Left forelimb (tissue), 1 donor: ENCODE measurements at regions not wholly inside any gene's neighbourhood (a gene's known extent, or its start where the extent isn't known, plus 50 kb on each side); places are given as distances from the start of the nearest gene placed in this dataset.

ENCODE experiments used
- DNase-seq: peaks from one replicate; pipeline ENCODE4 v3.0.0-alpha.2; 2018; ENCODE audit warnings: low spot score

DNA sequence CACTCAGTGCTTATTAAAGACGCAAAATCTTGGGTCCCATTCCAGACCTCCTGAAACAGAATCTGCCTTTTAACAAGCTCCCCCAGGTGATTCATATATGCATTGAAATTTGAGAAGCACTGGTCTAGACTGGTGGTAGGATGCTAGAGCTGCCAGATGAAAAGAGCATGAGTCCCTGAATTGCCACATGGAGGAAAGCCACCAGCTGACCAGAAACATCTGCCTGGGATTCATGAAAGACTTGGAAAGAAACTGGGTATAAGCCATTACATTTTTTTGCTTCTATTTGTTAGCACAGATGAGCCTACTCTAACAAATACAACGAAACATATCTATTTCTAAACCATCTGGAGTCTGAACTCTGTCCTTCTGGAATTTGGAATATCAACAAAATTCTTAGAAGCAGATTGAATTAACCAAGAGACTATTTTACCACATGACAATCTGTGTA is 228.9 kb downstream of the RBM43 start:
- DNase-seq: no peak

DNA sequence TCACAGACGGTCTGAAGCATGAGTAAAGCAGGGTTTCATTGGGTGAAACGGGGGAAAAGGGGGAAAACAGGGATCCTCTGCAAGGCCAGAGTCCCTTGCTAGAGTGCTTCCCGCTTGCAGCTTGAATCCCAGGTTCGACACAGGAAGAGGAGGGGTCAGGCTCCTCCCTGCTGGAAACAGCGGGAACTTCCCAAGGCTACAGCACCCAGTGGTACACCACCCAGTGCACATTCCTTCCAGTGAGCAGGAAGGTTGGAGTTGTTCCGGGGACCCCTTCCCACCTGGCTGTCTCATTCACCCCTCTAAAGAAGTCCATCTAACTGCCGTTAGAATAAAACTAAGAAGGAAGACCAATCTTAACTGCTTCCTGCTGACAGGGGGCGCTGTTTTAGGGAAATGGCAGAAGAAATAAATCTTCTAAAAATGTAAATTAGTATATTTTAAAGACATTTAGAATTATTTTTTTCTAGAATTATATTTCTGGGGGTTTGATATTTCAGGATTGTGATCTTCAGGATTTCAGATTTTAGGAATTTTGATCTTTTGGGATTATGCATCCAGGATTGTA is 230.9 kb downstream of the RBM43 start:
- DNase-seq: no peak

DNA sequence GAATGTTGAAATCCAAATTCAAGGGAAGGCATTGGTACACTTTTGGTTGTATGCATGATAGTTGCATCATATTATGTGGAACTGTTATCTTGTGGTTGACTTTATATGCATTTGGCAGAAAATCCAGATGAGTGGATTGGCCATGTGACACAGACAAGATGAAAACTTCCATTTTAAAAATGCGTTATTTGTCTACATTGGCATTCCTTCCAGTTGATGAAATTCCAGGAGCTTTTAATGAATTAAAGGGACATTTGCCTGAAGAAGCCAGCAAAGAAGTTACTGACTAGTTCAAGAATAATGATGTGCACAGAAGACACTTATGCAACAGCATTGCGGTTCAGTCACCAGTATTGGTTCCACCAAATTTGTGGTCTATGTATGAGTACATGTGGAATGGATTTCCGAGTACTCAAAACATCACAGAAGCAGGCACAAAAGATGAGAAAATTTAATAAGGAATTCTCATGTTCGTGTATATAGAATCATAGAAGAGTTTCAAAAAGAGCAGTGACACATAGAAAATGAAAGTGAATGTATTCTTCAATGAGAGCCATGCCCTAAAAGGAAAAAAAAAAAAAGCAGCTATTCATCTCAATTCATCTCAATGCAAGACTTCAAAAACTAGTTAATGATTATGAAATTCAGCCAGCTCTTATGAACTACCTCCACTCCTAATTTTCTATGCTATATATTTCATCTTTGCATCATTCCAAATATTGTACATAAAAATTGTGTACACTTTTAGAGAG is 232.1 kb downstream of the RBM43 start:
- no peak for DNase-seq

GRCh38 chr2:151028691-151029176 is 232.9 kb downstream of the RBM43 start:
- DNase-seq: no peak

GRCh38 chr2:151027151-151027550 is 234.5 kb downstream of the RBM43 start:
- DNase-seq: no peak

- DNase-seq: no peak
Observed at GRCh38 chr2:151025816-151026215, 235.8 kb downstream of the RBM43 start.

- DNase-seq: no peak
Observed at GRCh38 chr2:151024696-151025251, 236.9 kb downstream of the RBM43 start.

DNA sequence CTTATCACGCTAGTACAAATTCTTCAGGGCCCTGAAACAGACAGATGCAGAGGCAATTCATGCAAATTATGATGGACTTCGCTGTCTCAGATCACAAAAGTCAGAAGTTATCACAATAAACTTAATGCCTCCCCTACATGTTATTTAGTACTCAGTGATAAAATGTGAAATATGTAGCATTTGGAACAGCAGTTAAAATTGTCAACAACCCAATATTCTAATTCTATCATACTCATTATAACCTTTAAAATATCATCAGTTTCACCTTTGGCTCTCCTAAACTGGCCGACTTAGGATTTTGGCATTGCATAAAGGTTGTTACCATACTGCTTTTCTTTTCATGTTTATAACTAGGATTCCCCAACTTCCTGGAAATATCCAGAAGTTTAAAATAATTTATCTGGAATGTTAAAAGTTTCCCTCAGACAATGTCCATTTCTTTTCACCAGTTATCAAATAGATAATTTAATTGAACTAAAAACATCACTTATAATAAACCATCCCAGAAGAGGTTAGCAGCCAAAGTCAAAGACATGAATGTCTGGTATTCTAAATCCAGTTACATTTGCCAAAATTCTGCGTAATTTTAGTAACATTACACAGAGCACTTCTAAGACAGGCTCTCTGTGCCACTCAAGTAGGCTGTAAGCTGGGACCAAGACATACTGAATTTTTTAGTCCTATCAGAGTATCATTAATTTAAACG is 239.8 kb downstream of the RBM43 start:
- no peak for DNase-seq

- no peak for DNase-seq
Observed at GRCh38 chr2:151020411-151020810, 241.3 kb downstream of the RBM43 start.

- DNase-seq: no peak
Observed at GRCh38 chr2:151009437-151010175, 252.1 kb downstream of the RBM43 start.

- DNase-seq: no peak
Observed at GRCh38 chr2:151007365-151007764, 254.3 kb downstream of the RBM43 start.

- DNase-seq: no peak
Observed at GRCh38 chr2:151002959-151003600, 258.6 kb downstream of the RBM43 start.

GRCh38 chr2:150997702-150998440 is 263.8 kb downstream of the RBM43 start:
- no peak for DNase-seq

DNA sequence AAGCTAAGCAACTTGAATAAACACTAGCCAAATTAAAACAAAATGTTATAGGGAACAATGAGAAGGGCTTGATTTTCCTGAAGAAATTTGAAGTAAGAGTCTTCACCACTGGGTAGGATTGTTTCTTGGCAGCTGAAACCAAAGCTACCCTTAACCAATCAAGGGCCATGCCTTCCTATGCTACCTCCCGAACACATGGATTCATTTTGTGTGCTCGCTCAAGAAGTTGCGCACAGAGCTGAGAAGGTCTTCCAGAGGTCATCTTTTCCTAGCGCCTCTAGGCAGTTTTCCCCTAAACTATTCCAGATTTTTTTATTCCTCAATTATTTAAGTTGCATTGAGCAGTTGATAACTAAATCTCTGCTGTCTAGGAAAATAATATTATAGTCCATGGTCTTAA is 264.6 kb downstream of the RBM43 start:
- DNase-seq: no peak

DNA sequence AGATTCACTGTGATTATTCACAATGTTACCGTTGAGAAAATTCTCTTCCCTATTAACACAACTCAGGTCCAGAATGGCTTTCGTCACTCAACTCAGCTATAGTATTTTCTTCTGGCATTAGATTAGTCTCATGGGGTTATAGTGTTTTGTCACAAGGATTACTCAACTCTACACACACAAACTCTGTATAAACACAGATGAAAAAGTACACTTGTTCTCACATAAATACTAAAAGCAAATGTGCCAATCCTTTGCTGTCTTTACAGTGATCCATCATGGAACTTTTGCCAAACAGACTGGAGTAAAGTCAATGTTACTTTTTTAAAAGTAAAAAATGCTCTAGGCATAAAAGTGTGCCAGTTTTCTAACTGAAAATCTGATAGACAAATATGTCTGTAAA is 267.6 kb downstream of the RBM43 start:
- no peak for DNase-seq

DNA sequence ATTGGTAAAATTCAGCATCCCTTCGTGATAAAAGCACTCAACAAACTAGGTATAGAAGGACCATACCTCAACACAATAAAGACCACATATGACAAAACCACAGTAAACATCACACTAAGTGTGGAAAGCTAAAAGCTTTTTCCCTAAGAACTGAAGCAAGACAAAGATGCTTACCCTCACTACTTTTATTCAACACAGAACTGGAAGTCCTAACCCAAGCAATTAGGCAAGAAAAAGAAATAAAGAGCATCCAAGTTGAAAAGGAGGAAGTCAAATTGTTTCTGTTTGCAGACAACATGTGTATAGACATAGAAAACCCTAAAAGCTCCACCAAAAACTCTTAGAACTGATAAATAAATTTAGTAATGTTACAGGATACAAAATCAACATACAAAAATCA is 271.7 kb downstream of the RBM43 start:
- DNase-seq: no peak

GRCh38 chr2:150985741-150986140 is 275.9 kb downstream of the RBM43 start:
- DNase-seq: no peak

GRCh38 chr2:150983314-150983897 is 278.3 kb downstream of the RBM43 start:
- no peak for DNase-seq

- no peak for DNase-seq
Observed at GRCh38 chr2:150981826-150982225, 279.8 kb downstream of the RBM43 start.

DNA sequence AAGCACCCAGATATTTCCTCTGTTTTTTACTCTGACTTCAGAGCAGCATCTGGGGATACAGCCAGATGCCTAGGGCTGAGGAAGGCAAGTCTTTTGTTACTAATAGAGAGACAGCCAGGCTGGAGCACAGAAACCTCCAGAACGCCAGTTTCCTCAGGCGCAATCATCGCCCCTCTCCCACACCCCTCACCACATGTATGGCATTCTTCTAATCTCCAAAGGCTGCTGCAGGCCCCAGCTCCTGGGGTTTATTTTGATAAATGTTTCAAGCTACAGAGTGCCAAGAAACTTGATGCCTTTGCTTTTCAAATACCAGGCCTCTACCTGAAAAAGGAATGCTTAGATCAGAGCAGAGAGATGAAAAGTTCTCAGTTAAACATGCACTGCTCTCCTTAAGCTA is 283.6 kb downstream of the RBM43 start:
- DNase-seq: no peak
